C4-2B (cell line): ENCODE measurements at regions not wholly inside any gene's neighbourhood (a gene's known extent, or its start where the extent isn't known, plus 50 kb on each side); places are given as distances from the start of the nearest gene placed in this dataset.
"Not testable (repeated sequence)": the region's sequence is repeated elsewhere in the genome, so short reads cannot be mapped to it uniquely, and the experiment has no call there.

ENCODE experiments used
- H3K27ac ChIP-seq: fragments of 450-650 bp; 2 replicates; pipeline ENCODE4 v1.5.1; 2017
- CTCF ChIP-seq: fragments of 450-650 bp; conservative IDR thresholded peaks from 2 replicates; pipeline ENCODE4 v1.5.1; 2017; ENCODE audit warnings: mild to moderate bottlenecking

- not testable (repeated sequence) for H3K27ac ChIP-seq
Observed at GRCh38 chr3:195669310-195669709, 51.5 kb upstream of the MUC20 start.

- H3K27ac ChIP-seq: not testable (repeated sequence)
Observed at GRCh38 chr3:195668131-195668766, 52.5 kb upstream of the MUC20 start.

GRCh38 chr3:195665311-195665710 is 55.5 kb upstream of the MUC20 start:
- H3K27ac ChIP-seq: not testable (repeated sequence)

GRCh38 chr3:195664131-195664530 is 56.6 kb upstream of the MUC20 start:
- not testable (repeated sequence) for H3K27ac ChIP-seq

GRCh38 chr3:195659136-195659533 is 61.6 kb upstream of the MUC20 start:
- H3K27ac ChIP-seq: not testable (repeated sequence)

GRCh38 chr3:195658381-195659135 is 62.2 kb upstream of the MUC20 start:
- not testable (repeated sequence) for H3K27ac ChIP-seq

- not testable (repeated sequence) for H3K27ac ChIP-seq
Observed at GRCh38 chr3:195657475-195658372, 63.1 kb upstream of the MUC20 start.

- H3K27ac ChIP-seq: not testable (repeated sequence)
Observed at GRCh38 chr3:195656091-195656490, 64.7 kb upstream of the MUC20 start.

- not testable (repeated sequence) for H3K27ac ChIP-seq
Observed at GRCh38 chr3:195654746-195655145, 66.0 kb upstream of the MUC20 start.

GRCh38 chr3:195654138-195654537 is 66.6 kb upstream of the MUC20 start:
- not testable (repeated sequence) for H3K27ac ChIP-seq

- TF ChIP-seq CTCF: peak; percentile 23; the same call in 1 of the 2 replicates
- H3K27ac ChIP-seq: not testable (repeated sequence)
Observed at GRCh38 chr3:195653641-195654040, 67.1 kb upstream of the MUC20 start.

GRCh38 chr3:195647912-195648702 is 64.4 kb upstream of the APOD start:
- not testable (repeated sequence) for H3K27ac ChIP-seq

- H3K27ac ChIP-seq: not testable (repeated sequence)
Observed at GRCh38 chr3:195645872-195646271, 62.1 kb upstream of the APOD start.

GRCh38 chr3:195643245-195643644 is 59.5 kb upstream of the APOD start:
- H3K27ac ChIP-seq: not testable (repeated sequence)

GRCh38 chr3:195642311-195642710 is 58.6 kb upstream of the APOD start:
- not testable (repeated sequence) for H3K27ac ChIP-seq

GRCh38 chr3:195638456-195638855 is 54.7 kb upstream of the APOD start:
- H3K27ac ChIP-seq: not testable (repeated sequence)

GRCh38 chr3:195637473-195638233 is 53.9 kb upstream of the APOD start:
- H3K27ac ChIP-seq: peak overlapping the region; percentile 47

- H3K27ac ChIP-seq: not testable (repeated sequence)
Observed at GRCh38 chr3:195637011-195637410, 53.3 kb upstream of the APOD start.
